Smooth muscle cell (in vitro differentiated cells): ENCODE measurements at regions not wholly inside any gene's neighbourhood (a gene's known extent, or its start where the extent isn't known, plus 50 kb on each side); places are given as distances from the start of the nearest gene placed in this dataset.

ENCODE experiments used
- DNase-seq: peaks from one replicate; lab custom pipeline; 2025; ENCODE audit not compliant: unreplicated experiment; lab: John Stamatoyannopoulos, UW
- H2AFZ ChIP-seq: fragments of 200-600 bp; sonication (generic); 2 replicates; pipeline ENCODE4 v1.6.0; 2016; ENCODE audit warnings: antibody characterized with exemption, low read depth, mild to moderate bottlenecking
- H3F3A ChIP-seq: fragments of 200-600 bp; sonication (generic); 2 replicates; pipeline ENCODE4 v1.6.0; 2017; ENCODE audit warnings: antibody characterized with exemption, low read depth
- H3K27ac ChIP-seq: fragments of 200-600 bp; sonication (generic); 2 replicates; pipeline ENCODE4 v1.5.1; 2016; ENCODE audit warnings: low read depth, mild to moderate bottlenecking
- H3K27me3 ChIP-seq: fragments of 200-600 bp; sonication (generic); 2 replicates; pipeline ENCODE4 v1.6.1; 2016; ENCODE audit warnings: low read depth, mild to moderate bottlenecking
- H3K36me3 ChIP-seq: fragments of 200-600 bp; sonication (generic); 2 replicates; pipeline ENCODE4 v1.5.1; 2016; ENCODE audit warnings: low read depth
- H3K4me1 ChIP-seq: fragments of 200-600 bp; sonication (generic); 2 replicates; pipeline ENCODE4 v1.5.1; 2016; ENCODE audit warnings: low read depth
- H3K4me2 ChIP-seq: fragments of 200-600 bp; sonication (generic); 2 replicates; pipeline ENCODE4 v1.6.0; 2016; ENCODE audit warnings: mild to moderate bottlenecking
- H3K4me3 ChIP-seq: fragments of 200-600 bp; sonication (generic); 2 replicates; pipeline ENCODE4 v1.5.1; 2016; ENCODE audit warnings: mild to moderate bottlenecking
- H3K79me2 ChIP-seq: fragments of 200-600 bp; sonication (generic); 2 replicates; pipeline ENCODE4 v1.6.0; 2016; ENCODE audit warnings: low read depth, mild to moderate bottlenecking
- H3K9ac ChIP-seq: fragments of 200-600 bp; sonication (generic); 2 replicates; pipeline ENCODE4 v1.6.0; 2016; ENCODE audit warnings: low read depth
- H3K9me3 ChIP-seq: fragments of 200-600 bp; sonication (generic); replicated peaks from 2 replicates; pipeline ENCODE4 v1.5.1; 2016; ENCODE audit warnings: low read depth
- H4K20me1 ChIP-seq: fragments of 200-600 bp; sonication (generic); 2 replicates; pipeline ENCODE4 v1.6.0; 2016; ENCODE audit warnings: low read depth
- CTCF ChIP-seq: fragments of 200-600 bp; sonication (generic); IDR thresholded peaks from 2 replicates; pipeline ENCODE4 v1.5.1; 2017; ENCODE audit warnings: borderline replicate concordance, mild to moderate bottlenecking, antibody characterized with exemption; ENCODE audit not compliant: insufficient read depth, poor library complexity, severe bottlenecking
- WGBS: methylation state at CpG from one replicate; pipeline ENCODE4 v1.1.7; 2016; ENCODE audit warnings: low lambda C conversion rate; 5-methylcytosine and 5-hydroxymethylcytosine counted together

GRCh38 chr4:114318309-114318708, 280.3 kb upstream of the UGT8 start:
- no peaks in the 10 kb centered on the region for H4K20me1 ChIP-seq
- no peaks in the 10 kb centered on the region for H3K4me1 ChIP-seq
- no peak overlapping the region for H3K4me2 ChIP-seq
- H3F3A ChIP-seq: no peaks in the 10 kb centered on the region
- no peak overlapping the region for H3K27ac ChIP-seq
- TF ChIP-seq CTCF: no peak
- no peak overlapping the region for H3K4me3 ChIP-seq
- no peaks in the 10 kb centered on the region for H3K27me3 ChIP-seq
- H3K79me2 ChIP-seq: no peaks in the 10 kb centered on the region
- no peaks in the 10 kb centered on the region for H3K36me3 ChIP-seq
- H2AFZ ChIP-seq: no peak overlapping the region
- no peak for DNase-seq
- H3K9ac ChIP-seq: no peak overlapping the region
- no peaks in the 10 kb centered on the region for H3K9me3 ChIP-seq

GRCh38 chr4:114320126-114320525, 278.5 kb upstream of the UGT8 start:
- DNase-seq: no peak
- Histone ChIP-seq H2AFZ (no peak overlapping the region), H3K36me3 (no peaks in the 10 kb centered on the region), H3K4me1 (no peaks in the 10 kb centered on the region), H3K27me3 (no peaks in the 10 kb centered on the region), H3K27ac (no peak overlapping the region), H3K9ac (no peak overlapping the region), H3K4me2 (no peak overlapping the region), H3K9me3 (no peaks in the 10 kb centered on the region), H3K79me2 (no peaks in the 10 kb centered on the region), H3F3A (no peaks in the 10 kb centered on the region), H3K4me3 (no peak overlapping the region), H4K20me1 (no peaks in the 10 kb centered on the region)
- WGBS: 92% methylated on average over 2 of the region's 2 CpGs
- no peak for TF ChIP-seq CTCF

- no peak overlapping the region for H3K4me2 ChIP-seq
- no peak overlapping the region for H3K4me3 ChIP-seq
- no peaks in the 10 kb centered on the region for H3K36me3 ChIP-seq
- no peaks in the 10 kb centered on the region for H3K27me3 ChIP-seq
- H3K9ac ChIP-seq: no peak overlapping the region
- H4K20me1 ChIP-seq: no peaks in the 10 kb centered on the region
- DNase-seq: no peak
- H3F3A ChIP-seq: no peaks in the 10 kb centered on the region
- no peak overlapping the region for H3K27ac ChIP-seq
- no peak overlapping the region for H2AFZ ChIP-seq
- 93% methylated on average over 3 of the region's 3 CpGs for WGBS
- no peaks in the 10 kb centered on the region for H3K9me3 ChIP-seq
- no peaks in the 10 kb centered on the region for H3K79me2 ChIP-seq
- H3K4me1 ChIP-seq: no peaks in the 10 kb centered on the region
- no peak for TF ChIP-seq CTCF
These were observed 277.2 kb upstream of the UGT8 start for GRCh38 chr4:114321366-114321765.

GRCh38 chr4:114323841-114324240, 274.8 kb upstream of the UGT8 start:
- DNase-seq: no peak
- Histone ChIP-seq H3K36me3 (no peaks in the 10 kb centered on the region), H3K9me3 (no peaks in the 10 kb centered on the region), H2AFZ (no peak overlapping the region), H3K79me2 (no peaks in the 10 kb centered on the region), H4K20me1 (no peaks in the 10 kb centered on the region), H3K27me3 (no peaks in the 10 kb centered on the region), H3K4me1 (no peaks in the 10 kb centered on the region), H3K9ac (no peak overlapping the region), H3K4me2 (no peak overlapping the region), H3K4me3 (no peak overlapping the region), H3K27ac (no peak overlapping the region), H3F3A (no peaks in the 10 kb centered on the region)
- 66% methylated on average over 3 of the region's 3 CpGs for WGBS
- TF ChIP-seq CTCF: no peak
